Kidney (tissue), 13 donors: ENCODE measurements at regions not wholly inside any gene's neighbourhood (a gene's known extent, or its start where the extent isn't known, plus 50 kb on each side); places are given as distances from the start of the nearest gene placed in this dataset.
A peak's percentile ranks its signal among the peaks of the same experiment; 100 is the strongest.

Source experiments
- DNase-seq, 5 donors: peaks; one replicate each; pipeline ENCODE4 v3.0.0-alpha.2; 2013 to 2020
- FAIRE-seq: peaks from 2 replicates; lab custom pipeline; 2012; peaks lifted over from hg19 to GRCh38; lab: Jason Lieb, UNC
- H3K27ac ChIP-seq, 2 donors: one replicate each; pipeline ENCODE4 v1.7.0; 2013; ENCODE audit warnings: low read depth in 2 of 2, low read length in 2 of 2, inconsistent platforms in 1 of 2
- H3K27me3 ChIP-seq: one replicate; pipeline ENCODE4 v1.7.1; 2013; ENCODE audit warnings: low read length, inconsistent platforms; ENCODE audit not compliant: control insufficient read depth, insufficient read depth
- H3K36me3 ChIP-seq, 3 donors: one replicate each; pipeline versions ENCODE4 v1.7.0 to v1.7.1; 2013; ENCODE audit warnings: low read length in 3 of 3, control low read depth in 1 of 3, inconsistent platforms in 1 of 3; ENCODE audit not compliant: insufficient read depth in 3 of 3, control insufficient read depth in 2 of 3
- H3K4me1 ChIP-seq, 3 donors: one replicate each; pipeline versions ENCODE4 v1.7.0 to v1.7.1; 2013; ENCODE audit warnings: low read length in 3 of 3, inconsistent platforms in 1 of 3, low read depth in 1 of 3; ENCODE audit not compliant: control insufficient read depth in 2 of 3, insufficient read depth in 2 of 3
- H3K4me3 ChIP-seq, 3 donors: one replicate each; pipeline versions ENCODE4 v1.7.0 to v1.8.1; 2013; ENCODE audit warnings: low read length in 3 of 3, control low read depth in 1 of 3, inconsistent platforms in 1 of 3
- H3K9ac ChIP-seq, 3 donors: one replicate each; pipeline versions ENCODE4 v1.7.0 to v1.7.1; 2013; ENCODE audit warnings: low read length in 3 of 3, control low read depth in 1 of 3, inconsistent platforms in 1 of 3
- H3K9me3 ChIP-seq, 3 donors: one replicate each; pipeline versions ENCODE4 v1.7.0 to v1.7.1; 2013; ENCODE audit warnings: low read length in 3 of 3, control low read depth in 1 of 3, inconsistent platforms in 1 of 3; ENCODE audit not compliant: control insufficient read depth in 2 of 3, insufficient read depth in 1 of 3
- intact Hi-C: fragments of 100-400 bp; cut with DNase I; formaldehyde crosslinking; loops from one replicate; pipeline ENCODE4 v1.11.1; 2022
- TF ChIP-seq, protein P1 (sequence below): IDR thresholded peaks from 3 replicates; pipeline ENCODE4 v1.5.1; 2012; ENCODE audit warnings: mild to moderate bottlenecking, moderate library complexity, borderline replicate concordance; ENCODE audit not compliant: insufficient read depth; ENCODE audit errors: extremely low read depth
- donor health status: control.
- donor health status: control.
- donor health status: control.
- donor health status: control.
- donor health status: control.
- donor health status: DM: yes; HTN: yes; CAD: no.
- donor health status: Normal renal cell carcinoma (clear cell type).

- peak in 1 of 5 donors; percentile 20 for DNase-seq
- Histone ChIP-seq H3K36me3 (no peaks in the 10 kb centered on the region), H3K4me3 (no peak overlapping the region), H3K27ac (no peak overlapping the region), H3K9ac (no peak overlapping the region), H3K9me3 (no peaks in the 10 kb centered on the region), H3K4me1 (no peaks in the 10 kb centered on the region), H3K27me3 (no peaks in the 10 kb centered on the region)
- intact Hi-C loops = no loop called here
- no peak for FAIRE-seq
- TF ChIP-seq, protein P1, sequence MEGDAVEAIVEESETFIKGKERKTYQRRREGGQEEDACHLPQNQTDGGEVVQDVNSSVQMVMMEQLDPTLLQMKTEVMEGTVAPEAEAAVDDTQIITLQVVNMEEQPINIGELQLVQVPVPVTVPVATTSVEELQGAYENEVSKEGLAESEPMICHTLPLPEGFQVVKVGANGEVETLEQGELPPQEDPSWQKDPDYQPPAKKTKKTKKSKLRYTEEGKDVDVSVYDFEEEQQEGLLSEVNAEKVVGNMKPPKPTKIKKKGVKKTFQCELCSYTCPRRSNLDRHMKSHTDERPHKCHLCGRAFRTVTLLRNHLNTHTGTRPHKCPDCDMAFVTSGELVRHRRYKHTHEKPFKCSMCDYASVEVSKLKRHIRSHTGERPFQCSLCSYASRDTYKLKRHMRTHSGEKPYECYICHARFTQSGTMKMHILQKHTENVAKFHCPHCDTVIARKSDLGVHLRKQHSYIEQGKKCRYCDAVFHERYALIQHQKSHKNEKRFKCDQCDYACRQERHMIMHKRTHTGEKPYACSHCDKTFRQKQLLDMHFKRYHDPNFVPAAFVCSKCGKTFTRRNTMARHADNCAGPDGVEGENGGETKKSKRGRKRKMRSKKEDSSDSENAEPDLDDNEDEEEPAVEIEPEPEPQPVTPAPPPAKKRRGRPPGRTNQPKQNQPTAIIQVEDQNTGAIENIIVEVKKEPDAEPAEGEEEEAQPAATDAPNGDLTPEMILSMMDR = no peak
Observed at GRCh38 chr12:91704446-91704845, 441.2 kb downstream of the BTG1 start.

- TF ChIP-seq, protein P1 = no peak
- Histone ChIP-seq H3K4me1 (no peaks in the 10 kb centered on the region), H3K9me3 (no peaks in the 10 kb centered on the region), H3K9ac (no peak overlapping the region), H3K27me3 (no peaks in the 10 kb centered on the region), H3K27ac (no peak overlapping the region), H3K36me3 (no peaks in the 10 kb centered on the region), H3K4me3 (no peak overlapping the region)
- peak; percentile 29 for FAIRE-seq
- DNase-seq = no peak
- intact Hi-C loops = no loop called here
Observed at GRCh38 chr12:91703491-91704283, 442.0 kb downstream of the BTG1 start.

GRCh38 chr12:91702843-91703425, 442.7 kb downstream of the BTG1 start:
- intact Hi-C loops = no loop called here
- Histone ChIP-seq H3K4me3 (no peak overlapping the region), H3K9ac (no peak overlapping the region), H3K4me1 (no peaks in the 10 kb centered on the region), H3K27ac (no peak overlapping the region), H3K9me3 (no peaks in the 10 kb centered on the region), H3K27me3 (no peaks in the 10 kb centered on the region), H3K36me3 (no peaks in the 10 kb centered on the region)
- TF ChIP-seq, protein P1 = no peak
- FAIRE-seq (no peak), DNase-seq (no peak)
